Esophagus muscularis mucosa (tissue), 4 donors: ENCODE measurements at regions not wholly inside any gene's neighbourhood (a gene's known extent, or its start where the extent isn't known, plus 50 kb on each side); places are given as distances from the start of the nearest gene placed in this dataset.
"Not testable (repeated sequence)": the region's sequence is repeated elsewhere in the genome, so short reads cannot be mapped to it uniquely, and the experiment has no call there.

ENCODE experiments used
- DNase-seq: peaks from one replicate; pipeline ENCODE4 v3.0.0-alpha.2; 2017; ENCODE audit errors: extremely low spot score
- H3K27ac ChIP-seq, 4 donors: fragments of 200-600 bp; sonication (generic); replicated peaks in 1 of 4; 1 replicate in 3 of 4; 2 replicates in 1 of 4; pipeline ENCODE4 v1.5.1; 2016 to 2019; ENCODE audit warnings: mild to moderate bottlenecking in 1 of 4
- H3K27me3 ChIP-seq, 4 donors: fragments of 200-600 bp; sonication (generic); one replicate each; pipeline versions ENCODE4 v1.5.1 to v1.6.0; 2016 to 2019
- H3K36me3 ChIP-seq, 4 donors: fragments of 200-600 bp; sonication (generic); one replicate each; pipeline ENCODE4 v1.5.1; 2016 to 2019
- H3K4me1 ChIP-seq, 4 donors: fragments of 200-600 bp; sonication (generic); one replicate each; pipeline ENCODE4 v1.5.1; 2016 to 2019
- H3K4me3 ChIP-seq, 4 donors: fragments of 200-600 bp; sonication (generic); 1 replicate in 2 of 4; 2 replicates in 2 of 4; pipeline ENCODE4 v1.5.1; 2016 to 2019; ENCODE audit warnings: mild to moderate bottlenecking in 4 of 4, moderate library complexity in 1 of 4
- H3K9me3 ChIP-seq, 4 donors: fragments of 200-600 bp; sonication (generic); 1 replicate in 3 of 4; 2 replicates in 1 of 4; pipeline ENCODE4 v1.5.1; 2016 to 2019
- CTCF ChIP-seq, 3 experiments: fragments of 200-600 bp in 2 of 3; fragments of 450-650 bp in 1 of 3; sonication (generic) in 2 of 3; IDR thresholded peaks; one replicate each; pipeline ENCODE4 v1.5.1; 2017 to 2019; ENCODE audit warnings: antibody characterized with exemption in 3 of 3, mild to moderate bottlenecking in 2 of 3, moderate library complexity in 1 of 3
- EP300 ChIP-seq: sonication (generic); formaldehyde crosslinking; IDR thresholded peaks from one replicate; pipeline ENCODE4 v1.6.1; 2017; ENCODE audit warnings: antibody characterized with exemption
- POLR2A ChIP-seq: fragments of 450-650 bp; IDR thresholded peaks from one replicate; pipeline ENCODE4 v1.6.1; 2017; ENCODE audit warnings: antibody characterized with exemption, moderate library complexity, mild to moderate bottlenecking, low read depth
- POLR2AphosphoS5 ChIP-seq, 2 donors: sonication (generic); formaldehyde crosslinking; IDR thresholded peaks; one replicate each; pipeline ENCODE4 v1.6.1; 2017; ENCODE audit warnings: antibody characterized with exemption in 2 of 2
- WGBS: methylation state at CpG from one replicate; pipeline ENCODE4 v1.1.5; 2018; 5-methylcytosine and 5-hydroxymethylcytosine counted together
- intact Hi-C: fragments of 100-400 bp; cut with DNase I; formaldehyde crosslinking; loops from one replicate; pipeline ENCODE4 v1.15.1; 2023

GRCh38 chr6:8859501-8859900 is 424.2 kb upstream of the SLC35B3 start:
- no peak for DNase-seq
- no peaks in the 10 kb centered on the region for H3K36me3 ChIP-seq
- WGBS = 69% methylated on average over 3 of the region's 3 CpGs
- H3K4me1 ChIP-seq = no peaks in the 10 kb centered on the region
- no peaks in the 10 kb centered on the region for H3K27me3 ChIP-seq
- intact Hi-C loops = no loop called here
- H3K4me3 ChIP-seq = no peak overlapping the region
- no peaks in the 10 kb centered on the region for H3K9me3 ChIP-seq
- TF ChIP-seq POLR2AphosphoS5 (IDR thresholded peaks at IDR 0.05) (no peak), CTCF (IDR thresholded peaks at IDR 0.05) (no peak), POLR2A (no peak), EP300 (no peak)
- H3K27ac ChIP-seq = no peak overlapping the region

DNA sequence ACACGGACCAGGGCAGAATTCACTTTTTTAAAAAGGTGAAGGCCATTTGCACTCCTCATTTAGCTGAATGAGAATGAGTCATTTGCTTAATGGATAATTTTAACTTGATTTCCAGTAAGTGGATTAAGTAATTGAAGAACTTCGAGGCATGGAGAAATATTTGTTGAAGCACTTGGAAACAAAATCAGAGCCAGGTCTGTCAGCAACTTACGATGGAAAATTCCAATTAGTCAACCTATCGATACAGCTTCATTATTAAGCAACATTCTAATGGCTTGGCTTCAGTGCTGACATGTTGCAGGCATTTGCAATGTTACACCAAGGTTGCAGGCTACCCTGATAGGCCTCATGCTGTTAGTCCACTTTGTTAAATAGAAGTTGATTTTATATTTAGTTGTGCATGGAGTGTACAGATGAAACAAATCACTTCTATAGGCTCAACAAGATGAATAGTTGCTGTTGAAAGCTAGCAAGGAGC is 423.5 kb upstream of the SLC35B3 start:
- intact Hi-C loops = no loop called here
- TF ChIP-seq EP300 (no peak), POLR2AphosphoS5 (IDR thresholded peaks at IDR 0.05) (no peak), CTCF (IDR thresholded peaks at IDR 0.05) (no peak), POLR2A (no peak)
- WGBS = 72% methylated on average over 4 of the region's 4 CpGs

DNA sequence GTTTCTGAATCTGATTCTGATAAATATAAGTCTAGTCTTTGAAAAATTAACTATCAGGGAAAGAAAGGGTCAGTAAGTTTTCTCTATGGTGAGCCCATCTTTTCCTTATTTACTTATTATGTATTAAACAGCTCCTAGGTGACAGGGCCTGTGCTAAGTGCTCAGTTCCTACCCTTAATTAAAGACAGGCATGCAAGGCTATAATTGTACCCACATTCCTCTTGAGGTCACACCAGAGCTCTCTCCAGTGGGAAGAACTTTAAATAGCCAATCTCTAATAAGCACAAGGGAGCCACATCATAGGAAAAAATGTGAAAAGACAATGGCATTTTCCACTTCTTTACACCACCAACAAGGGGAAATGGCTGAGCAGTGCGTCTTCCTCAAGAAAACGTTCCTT is 421.8 kb upstream of the SLC35B3 start:
- H3K4me3 ChIP-seq = no peak overlapping the region
- no peaks in the 10 kb centered on the region for H3K36me3 ChIP-seq
- no peak for DNase-seq
- 75% methylated on average over 2 of the region's 2 CpGs for whole genome bisulfite sequencing
- H3K9me3 ChIP-seq = no peaks in the 10 kb centered on the region
- intact Hi-C loops = no loop called here
- no peak for TF ChIP-seq EP300
- TF ChIP-seq POLR2AphosphoS5 (IDR thresholded peaks at IDR 0.05) = no peak
- TF ChIP-seq POLR2A = no peak
- no peak for TF ChIP-seq CTCF (IDR thresholded peaks at IDR 0.05)
- no peak overlapping the region for H3K27ac ChIP-seq
- H3K4me1 ChIP-seq = no peaks in the 10 kb centered on the region
- H3K27me3 ChIP-seq = no peaks in the 10 kb centered on the region

More for the DNA sequence above, 423.5 kb upstream of the SLC35B3 start:
- no peak for DNase-seq
- Histone ChIP-seq H3K4me3 (no peak overlapping the region), H3K9me3 (no peaks in the 10 kb centered on the region), H3K27ac (no peak overlapping the region), H3K4me1 (no peaks in the 10 kb centered on the region), H3K36me3 (no peaks in the 10 kb centered on the region), H3K27me3 (no peaks in the 10 kb centered on the region)

DNA sequence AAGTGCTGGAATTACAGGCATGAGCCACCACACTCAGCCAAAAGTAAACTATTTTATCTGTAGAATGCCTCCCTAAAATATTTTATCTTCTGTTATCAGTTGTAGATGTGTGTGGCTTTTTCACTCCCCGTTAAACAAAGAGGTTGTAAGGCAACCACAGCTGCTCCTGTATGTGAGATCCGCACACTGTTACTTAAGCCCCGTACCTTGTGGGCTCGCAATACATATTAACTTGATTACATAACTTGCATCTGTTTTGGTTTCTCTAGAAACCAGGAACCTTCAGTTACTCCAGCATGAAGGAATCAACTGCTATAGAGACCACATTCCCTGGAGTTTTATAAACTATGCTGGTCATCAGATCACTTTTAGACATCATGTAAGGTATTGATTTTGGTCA is 420.1 kb upstream of the SLC35B3 start:
- H3K9me3 ChIP-seq = no peaks in the 10 kb centered on the region
- no peak overlapping the region for H3K4me3 ChIP-seq
- H3K27me3 ChIP-seq = no peaks in the 10 kb centered on the region
- no peaks in the 10 kb centered on the region for H3K36me3 ChIP-seq
- H3K4me1 ChIP-seq = no peaks in the 10 kb centered on the region
- no peak overlapping the region for H3K27ac ChIP-seq
- TF ChIP-seq EP300 (no peak), CTCF (IDR thresholded peaks at IDR 0.05) (no peak), POLR2A (no peak), POLR2AphosphoS5 (IDR thresholded peaks at IDR 0.05) (no peak)
- intact Hi-C loops = no loop called here
- no peak for DNase-seq
- 84% methylated on average over 4 of the region's 4 CpGs for WGBS

GRCh38 chr6:8852332-8852731 is 417.0 kb upstream of the SLC35B3 start:
- H3K4me3 ChIP-seq = no peak overlapping the region
- no peaks in the 10 kb centered on the region for H3K27me3 ChIP-seq
- no peaks in the 10 kb centered on the region for H3K9me3 ChIP-seq
- WGBS = 60% methylated on average over 3 of the region's 3 CpGs
- no peak overlapping the region for H3K27ac ChIP-seq
- no peaks in the 10 kb centered on the region for H3K4me1 ChIP-seq
- TF ChIP-seq CTCF (IDR thresholded peaks at IDR 0.05) (no peak), POLR2A (no peak), POLR2AphosphoS5 (IDR thresholded peaks at IDR 0.05) (no peak)
- intact Hi-C loops = no loop called here
- no peaks in the 10 kb centered on the region for H3K36me3 ChIP-seq
- peak; percentile 17 for DNase-seq

- H3K4me3 ChIP-seq, H3K36me3 ChIP-seq, H3K27me3 ChIP-seq, H3K27ac ChIP-seq, intact Hi-C loops, DNase-seq, H3K9me3 ChIP-seq, H3K4me1 ChIP-seq: not testable (repeated sequence)
- WGBS = 80% methylated on average over 6 of the region's 6 CpGs
Measured at GRCh38 chr6:8846680-8847079, 411.3 kb upstream of the SLC35B3 start.
